Activated T-helper 2 cell treated with anti-CD3 and anti-CD28 coated beads, Interferon-gamma antibody, Interleukin-2, Interleukin-4, amounts not matched to agents 10 μg/mL and 5 μg/mL and 100 μg/mL, durations not matched to agents 14 hours and 24 hours and 36 hours (primary cell): ENCODE measurements at regions not wholly inside any gene's neighbourhood (a gene's known extent, or its start where the extent isn't known, plus 50 kb on each side); places are given as distances from the start of the nearest gene placed in this dataset.
"Not testable (repeated sequence)": the region's sequence is repeated elsewhere in the genome, so short reads cannot be mapped to it uniquely, and the experiment has no call there.

ENCODE experiments used
- DNase-seq: peaks from one replicate; pipeline ENCODE4 v3.0.0; 2021; ENCODE audit warnings: low spot score
- H3K27ac Mint-ChIP-seq: one replicate; pipeline ENCODE4 v1.8.0; 2021; ENCODE audit warnings: mixed read lengths
- H3K27me3 Mint-ChIP-seq: one replicate; pipeline ENCODE4 v1.8.0; 2021; ENCODE audit warnings: low read depth, mixed read lengths
- H3K36me3 Mint-ChIP-seq: one replicate; pipeline ENCODE4 v1.8.0; 2021; ENCODE audit warnings: low read depth, mixed read lengths
- H3K4me1 Mint-ChIP-seq: one replicate; pipeline ENCODE4 v1.8.0; 2021; ENCODE audit warnings: low read depth, mixed read lengths
- H3K4me3 Mint-ChIP-seq: one replicate; pipeline ENCODE4 v1.8.0; 2021; ENCODE audit warnings: low read depth, mild to moderate bottlenecking, moderate library complexity, mixed read lengths
- H3K9me3 Mint-ChIP-seq: one replicate; pipeline ENCODE4 v1.8.0; 2021; ENCODE audit warnings: mixed read lengths
- intact Hi-C: fragments of 100-400 bp; cut with micrococcal nuclease; formaldehyde crosslinking; loops from one replicate; pipeline ENCODE4 v1.15.1; 2023

- Mint-ChIP-seq H3K36me3 (no peaks in the 10 kb centered on the region), H3K27ac (no peak overlapping the region), H3K27me3 (no peaks in the 10 kb centered on the region), H3K4me1 (no peaks in the 10 kb centered on the region), H3K4me3 (no peak overlapping the region), H3K9me3 (no peaks in the 10 kb centered on the region)
- no peak for DNase-seq
- intact Hi-C loops = no loop called here
Observed at GRCh38 chr13:52925251-52925650, 76.8 kb upstream of the PCDH8 start.

GRCh38 chr13:52924289-52925148 is 76.1 kb upstream of the PCDH8 start:
- no peak for DNase-seq
- Mint-ChIP-seq H3K9me3 (no peaks in the 10 kb centered on the region), H3K27me3 (no peaks in the 10 kb centered on the region), H3K4me1 (no peaks in the 10 kb centered on the region), H3K4me3 (no peak overlapping the region), H3K36me3 (no peaks in the 10 kb centered on the region), H3K27ac (no peak overlapping the region)
- intact Hi-C loops = no loop called here

GRCh38 chr13:52922961-52923360 is 74.5 kb upstream of the PCDH8 start:
- DNase-seq = no peak
- no peak overlapping the region for H3K27ac Mint-ChIP-seq
- H3K27me3 Mint-ChIP-seq = no peaks in the 10 kb centered on the region
- no peaks in the 10 kb centered on the region for H3K4me1 Mint-ChIP-seq
- no peak overlapping the region for H3K4me3 Mint-ChIP-seq
- no peaks in the 10 kb centered on the region for H3K36me3 Mint-ChIP-seq
- no peaks in the 10 kb centered on the region for H3K9me3 Mint-ChIP-seq
- intact Hi-C loops = no loop called here

GRCh38 chr13:52921194-52921593 is 72.8 kb upstream of the PCDH8 start:
- Mint-ChIP-seq H3K27ac (no peak overlapping the region), H3K4me1 (no peaks in the 10 kb centered on the region), H3K9me3 (no peaks in the 10 kb centered on the region), H3K36me3 (no peaks in the 10 kb centered on the region), H3K27me3 (no peaks in the 10 kb centered on the region), H3K4me3 (no peak overlapping the region)
- no peak for DNase-seq
- intact Hi-C loops = no loop called here

GRCh38 chr13:52916486-52916990 is 68.1 kb upstream of the PCDH8 start:
- Mint-ChIP-seq H3K36me3 (no peaks in the 10 kb centered on the region), H3K27ac (no peak overlapping the region), H3K9me3 (no peaks in the 10 kb centered on the region), H3K27me3 (no peaks in the 10 kb centered on the region), H3K4me3 (no peak overlapping the region), H3K4me1 (no peaks in the 10 kb centered on the region)
- intact Hi-C loops = no loop called here
- DNase-seq = no peak

- no peaks in the 10 kb centered on the region for H3K4me1 Mint-ChIP-seq
- H3K4me3 Mint-ChIP-seq = no peak overlapping the region
- H3K36me3 Mint-ChIP-seq = no peaks in the 10 kb centered on the region
- intact Hi-C loops = no loop called here
- H3K27ac Mint-ChIP-seq = no peak overlapping the region
- no peaks in the 10 kb centered on the region for H3K9me3 Mint-ChIP-seq
- H3K27me3 Mint-ChIP-seq = peaks cover 6% of the 10 kb centered on the region
- no peak for DNase-seq
Observed at GRCh38 chr13:52911340-52911739, 62.9 kb upstream of the PCDH8 start.

- not testable (repeated sequence) for H3K27ac Mint-ChIP-seq, H3K4me1 Mint-ChIP-seq
Observed at GRCh38 chr13:52910318-52910717, 61.9 kb upstream of the PCDH8 start.

GRCh38 chr13:52906122-52906903 is 57.9 kb upstream of the PCDH8 start:
- intact Hi-C loops = no loop called here
- Mint-ChIP-seq H3K9me3 (no peaks in the 10 kb centered on the region), H3K4me1 (no peaks in the 10 kb centered on the region), H3K4me3 (no peak overlapping the region), H3K27ac (no peak overlapping the region), H3K27me3 (peaks cover 14% of the 10 kb centered on the region), H3K36me3 (no peaks in the 10 kb centered on the region)
- DNase-seq = no peak

More at GRCh38 chr13:52910318-52910717, 61.9 kb upstream of the PCDH8 start:
- H3K36me3 Mint-ChIP-seq, H3K4me3 Mint-ChIP-seq, intact Hi-C loops, DNase-seq, H3K9me3 Mint-ChIP-seq: not testable (repeated sequence)
- peaks cover 11% of the 10 kb centered on the region for H3K27me3 Mint-ChIP-seq

- peaks cover 14% of the 10 kb centered on the region for H3K27me3 Mint-ChIP-seq
- H3K36me3 Mint-ChIP-seq = no peaks in the 10 kb centered on the region
- DNase-seq = no peak
- intact Hi-C loops = no loop called here
- H3K4me1 Mint-ChIP-seq = no peaks in the 10 kb centered on the region
- no peak overlapping the region for H3K4me3 Mint-ChIP-seq
- H3K9me3 Mint-ChIP-seq = no peaks in the 10 kb centered on the region
- H3K27ac Mint-ChIP-seq = no peak overlapping the region
Observed at GRCh38 chr13:52905701-52906100, 57.3 kb upstream of the PCDH8 start.

- no peak for DNase-seq
- Mint-ChIP-seq H3K4me3 (no peak overlapping the region), H3K27me3 (peaks cover 8% of the 10 kb centered on the region), H3K4me1 (no peaks in the 10 kb centered on the region), H3K36me3 (no peaks in the 10 kb centered on the region), H3K27ac (no peak overlapping the region), H3K9me3 (no peaks in the 10 kb centered on the region)
- intact Hi-C loops = no loop called here
Observed at GRCh38 chr13:52903320-52903719, 54.9 kb upstream of the PCDH8 start.

GRCh38 chr13:52899206-52899605 is 50.8 kb upstream of the PCDH8 start:
- Mint-ChIP-seq H3K36me3 (no peaks in the 10 kb centered on the region), H3K9me3 (no peaks in the 10 kb centered on the region), H3K4me1 (no peaks in the 10 kb centered on the region), H3K27ac (no peak overlapping the region), H3K27me3 (no peaks in the 10 kb centered on the region), H3K4me3 (no peak overlapping the region)
- intact Hi-C loops = no loop called here
- no peak for DNase-seq
